ENCODE measurements at regions not wholly inside any gene's neighbourhood (a gene's known extent, or its start where the extent isn't known, plus 50 kb on each side); places are given as distances from the start of the nearest gene placed in this dataset.
"Not testable (repeated sequence)": the region's sequence is repeated elsewhere in the genome, so short reads cannot be mapped to it uniquely, and the experiment has no call there.

DNA sequence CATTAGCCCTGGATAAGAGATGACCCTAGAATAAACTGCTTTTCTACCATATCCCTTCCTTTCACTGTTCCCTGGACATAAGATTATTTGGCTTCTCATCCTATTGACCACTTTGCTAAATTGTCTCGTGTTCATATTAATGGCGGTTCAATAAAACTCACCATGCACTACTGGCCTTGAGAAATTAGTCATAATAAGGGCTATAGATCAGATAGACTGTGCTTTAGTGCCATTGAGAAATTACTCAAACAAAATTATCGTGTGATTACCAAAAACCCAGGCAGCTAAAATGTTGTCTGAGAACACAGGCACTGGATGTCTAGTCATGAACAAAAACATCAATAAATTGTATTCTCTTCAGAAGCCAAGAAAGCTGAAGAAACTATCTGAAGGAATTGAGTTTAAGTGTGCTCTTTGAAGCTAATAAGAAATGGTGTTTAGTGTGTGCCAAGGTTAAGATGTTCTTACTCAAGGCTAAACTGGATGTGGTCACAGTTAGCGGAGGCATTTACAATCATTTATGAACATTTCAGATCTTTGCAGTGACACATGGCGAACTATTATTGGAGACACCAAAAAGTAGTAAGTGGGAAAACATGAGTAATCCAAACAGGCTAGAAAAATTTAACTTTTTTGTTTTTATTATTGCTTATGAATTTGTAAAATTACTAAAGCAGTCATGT, 460.4 kb upstream of the RORB start:
- Histone ChIP-seq H3K9ac (ENCODE audit: low read length) (no peak overlapping the region), H3K27ac (ENCODE audit: low read depth, low read length) (no peak overlapping the region), H3K9me3 (ENCODE audit: control insufficient read depth, insufficient read depth, low read depth, low read length) (no peaks in the 10 kb centered on the region), H3K4me3 (ENCODE audit: low read depth, low read length) (no peak overlapping the region), H3K36me3 (ENCODE audit: control insufficient read depth, insufficient read depth, low read length) (no peaks in the 10 kb centered on the region), H3K27me3 (ENCODE audit: control insufficient read depth, insufficient read depth, low read length) (no peaks in the 10 kb centered on the region), H3K4me1 (ENCODE audit: control insufficient read depth, insufficient read depth, low read length) (peaks cover 10% of the 10 kb centered on the region; the same call in 1 of the 2 replicates)

DNA sequence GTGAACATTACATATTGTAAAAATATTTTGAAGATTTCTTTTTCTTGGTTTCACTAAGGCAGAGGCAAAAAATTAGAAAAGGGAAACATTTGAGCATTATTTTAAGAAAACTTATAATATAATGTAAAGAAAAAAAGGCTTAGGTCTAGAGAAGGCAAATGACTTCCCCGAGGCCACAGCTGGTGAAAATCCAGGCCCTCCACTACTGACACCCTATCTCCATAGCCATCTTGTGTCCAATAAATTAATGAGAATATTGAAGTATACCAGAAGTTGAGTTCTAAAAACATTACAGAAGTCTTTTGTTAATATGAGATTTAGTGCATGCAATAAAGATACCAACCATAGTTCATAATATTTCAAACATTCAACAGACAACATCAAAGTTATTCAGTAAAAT, 459.9 kb upstream of the RORB start:
- Histone ChIP-seq H3K4me3 (ENCODE audit: low read depth, low read length) (no peak overlapping the region), H3K9me3 (ENCODE audit: control insufficient read depth, insufficient read depth, low read depth, low read length) (no peaks in the 10 kb centered on the region), H3K27me3 (ENCODE audit: control insufficient read depth, insufficient read depth, low read length) (no peaks in the 10 kb centered on the region), H3K27ac (ENCODE audit: low read depth, low read length) (no peak overlapping the region), H3K9ac (ENCODE audit: low read length) (no peak overlapping the region), H3K4me1 (ENCODE audit: control insufficient read depth, insufficient read depth, low read length) (peaks cover 10% of the 10 kb centered on the region; the same call in 1 of the 2 replicates), H3K36me3 (ENCODE audit: control insufficient read depth, insufficient read depth, low read length) (no peaks in the 10 kb centered on the region)

DNA sequence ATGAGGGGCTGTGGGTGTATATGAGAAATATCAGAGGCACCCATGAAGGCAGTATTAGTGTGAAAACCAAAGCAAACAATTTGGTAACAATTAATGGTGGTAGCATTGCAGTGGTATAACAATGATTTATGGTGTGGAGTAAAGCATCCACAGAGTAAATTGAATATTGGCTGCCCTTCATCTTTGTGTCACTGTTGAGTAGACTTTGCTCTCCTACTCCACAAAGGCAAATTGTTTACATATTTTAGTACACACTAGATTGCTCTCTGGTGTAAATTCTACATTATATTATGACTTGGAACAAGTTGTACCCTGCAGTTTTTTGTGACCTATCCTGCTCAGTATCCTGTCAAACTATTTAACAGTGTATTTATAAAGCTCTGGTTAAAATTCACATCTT, 455.5 kb upstream of the RORB start:
- no peaks in the 10 kb centered on the region for H3K36me3 ChIP-seq (ENCODE audit: control insufficient read depth, insufficient read depth, low read length)

DNA sequence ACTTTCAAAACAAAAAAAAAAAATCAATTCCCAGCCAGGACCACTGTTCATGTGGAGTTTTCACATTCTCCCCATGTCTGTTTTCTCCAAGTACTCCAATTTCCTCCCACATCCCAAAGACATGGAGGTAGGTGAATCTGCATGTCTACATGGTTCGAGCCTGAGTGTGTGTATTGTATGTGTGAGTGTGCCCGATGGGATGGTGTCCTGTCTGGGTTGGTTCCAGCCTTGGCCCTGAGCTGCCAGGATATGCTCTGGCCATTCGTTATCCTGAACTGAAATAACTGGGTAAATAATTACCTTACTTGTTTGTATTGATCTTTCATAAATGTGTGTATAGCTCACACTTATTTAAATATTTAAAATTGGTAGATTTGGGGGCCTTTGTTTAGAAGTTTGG, 452.3 kb upstream of the RORB start:
- Histone ChIP-seq H3K9ac (ENCODE audit: low read length) (no peak overlapping the region), H3K9me3 (ENCODE audit: control insufficient read depth, insufficient read depth, low read depth, low read length) (no peaks in the 10 kb centered on the region), H3K27me3 (ENCODE audit: control insufficient read depth, insufficient read depth, low read length) (no peaks in the 10 kb centered on the region), H3K27ac (ENCODE audit: low read depth, low read length) (no peak overlapping the region), H3K4me1 (ENCODE audit: control insufficient read depth, insufficient read depth, low read length) (no peaks in the 10 kb centered on the region; the same call in 1 of the 2 replicates), H3K4me3 (ENCODE audit: low read depth, low read length) (no peak overlapping the region), H3K36me3 (ENCODE audit: control insufficient read depth, insufficient read depth, low read length) (no peaks in the 10 kb centered on the region)

More for the DNA sequence above, 455.5 kb upstream of the RORB start:
- Histone ChIP-seq H3K27me3 (ENCODE audit: control insufficient read depth, insufficient read depth, low read length) (no peaks in the 10 kb centered on the region), H3K27ac (ENCODE audit: low read depth, low read length) (no peak overlapping the region), H3K9ac (ENCODE audit: low read length) (no peak overlapping the region), H3K9me3 (ENCODE audit: control insufficient read depth, insufficient read depth, low read depth, low read length) (no peaks in the 10 kb centered on the region), H3K4me3 (ENCODE audit: low read depth, low read length) (no peak overlapping the region), H3K4me1 (ENCODE audit: control insufficient read depth, insufficient read depth, low read length) (peaks cover under 1% of the 10 kb centered on the region; the same call in 1 of the 2 replicates)

GRCh38 chr9:74056023-74056422, 441.1 kb upstream of the RORB start:
- Histone ChIP-seq H3K9me3 (ENCODE audit: control insufficient read depth, insufficient read depth, low read depth, low read length) (peaks cover 13% of the 10 kb centered on the region), H3K4me3 (ENCODE audit: low read depth, low read length) (no peak overlapping the region), H3K4me1 (ENCODE audit: control insufficient read depth, insufficient read depth, low read length) (no peaks in the 10 kb centered on the region), H3K27ac (ENCODE audit: low read depth, low read length) (no peak overlapping the region), H3K27me3 (ENCODE audit: control insufficient read depth, insufficient read depth, low read length) (no peaks in the 10 kb centered on the region), H3K36me3 (ENCODE audit: control insufficient read depth, insufficient read depth, low read length) (no peaks in the 10 kb centered on the region), H3K9ac (ENCODE audit: low read length) (no peak overlapping the region)

DNA sequence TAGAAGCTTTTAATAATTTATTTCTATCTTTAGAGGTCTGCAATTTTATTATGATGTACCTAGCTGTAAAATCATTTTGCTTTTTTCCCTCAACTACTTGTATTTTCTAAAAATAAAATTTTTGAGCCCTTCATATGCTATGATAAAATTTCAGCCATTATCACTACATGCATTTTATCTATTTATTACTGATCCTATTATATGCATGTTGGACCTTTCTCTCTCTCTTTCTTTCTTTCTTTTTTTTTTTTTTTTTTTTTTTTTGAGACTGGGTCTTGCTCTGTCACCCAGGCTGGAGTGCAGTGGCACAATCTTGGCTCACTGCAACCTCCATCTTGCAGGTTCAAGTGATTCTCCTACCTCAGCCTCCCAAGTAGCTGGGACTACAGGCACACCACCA, 440.1 kb upstream of the RORB start:
- H3K9ac ChIP-seq (ENCODE audit: low read length), result not testable (repeated sequence)

DNA sequence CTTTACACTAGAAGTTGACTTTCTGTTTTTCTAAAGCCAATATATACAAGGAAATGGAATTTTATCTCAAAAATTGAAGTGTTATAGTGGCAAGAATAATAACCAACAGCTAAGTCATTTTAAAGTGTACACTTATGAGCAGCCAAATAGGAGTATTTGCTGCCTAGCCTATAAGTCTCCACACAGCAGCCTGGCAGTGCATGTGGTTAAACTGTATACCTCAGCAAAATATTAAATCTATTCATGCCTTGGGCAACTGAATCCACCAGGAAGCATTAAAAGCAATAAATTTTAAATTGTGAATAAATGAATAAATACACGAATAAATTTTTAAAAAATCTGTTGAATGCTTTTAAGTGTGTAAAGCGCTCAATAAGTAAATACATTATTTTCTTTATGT, 432.4 kb upstream of the RORB start:
- Histone ChIP-seq H3K27me3 (ENCODE audit: control insufficient read depth, insufficient read depth, low read length) (no peaks in the 10 kb centered on the region), H3K9ac (ENCODE audit: low read length) (no peak overlapping the region), H3K27ac (ENCODE audit: low read depth, low read length) (no peak overlapping the region), H3K9me3 (ENCODE audit: control insufficient read depth, insufficient read depth, low read depth, low read length) (0 out of 2 replicates have a peak, but pooled peaks cover 3% of the 10 kb centered on the region), H3K36me3 (ENCODE audit: control insufficient read depth, insufficient read depth, low read length) (no peaks in the 10 kb centered on the region), H3K4me3 (ENCODE audit: low read depth, low read length) (no peak overlapping the region), H3K4me1 (ENCODE audit: control insufficient read depth, insufficient read depth, low read length) (no peaks in the 10 kb centered on the region)

More for the DNA sequence above, 440.1 kb upstream of the RORB start:
- peaks cover 15% of the 10 kb centered on the region for H3K9me3 ChIP-seq (ENCODE audit: control insufficient read depth, insufficient read depth, low read depth, low read length)
- H3K4me3 ChIP-seq (ENCODE audit: low read depth, low read length); H3K36me3 ChIP-seq (ENCODE audit: control insufficient read depth, insufficient read depth, low read length); H3K27me3 ChIP-seq (ENCODE audit: control insufficient read depth, insufficient read depth, low read length); H3K4me1 ChIP-seq (ENCODE audit: control insufficient read depth, insufficient read depth, low read length); H3K27ac ChIP-seq (ENCODE audit: low read depth, low read length): not testable (repeated sequence)

DNA sequence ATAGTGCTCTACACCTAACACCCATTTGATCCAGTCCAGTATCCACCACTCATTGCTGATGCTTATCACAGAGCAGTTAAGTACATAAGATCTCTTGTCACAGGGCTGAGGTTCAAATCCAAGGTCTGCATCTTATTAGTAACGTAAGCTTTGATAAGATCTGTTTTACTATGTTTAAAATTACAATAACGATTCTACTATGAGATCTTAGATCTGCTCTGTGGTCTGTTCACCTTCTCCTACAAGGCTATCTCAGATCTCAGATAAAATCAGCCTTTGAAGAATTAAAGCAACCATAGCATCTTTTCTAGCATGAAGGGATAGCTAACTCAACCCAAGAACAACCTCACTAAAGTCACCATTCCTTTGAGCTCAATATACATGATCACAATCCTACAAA, 431.0 kb upstream of the RORB start:
- H3K4me1 ChIP-seq (ENCODE audit: control insufficient read depth, insufficient read depth, low read length), result no peaks in the 10 kb centered on the region

GRCh38 chr9:74066605-74067004, 430.5 kb upstream of the RORB start:
- H3K4me3 ChIP-seq (ENCODE audit: low read depth, low read length), result no peak overlapping the region
- H3K9ac ChIP-seq (ENCODE audit: low read length), result no peak overlapping the region
- no peaks in the 10 kb centered on the region for H3K36me3 ChIP-seq (ENCODE audit: control insufficient read depth, insufficient read depth, low read length)
- no peaks in the 10 kb centered on the region for H3K4me1 ChIP-seq (ENCODE audit: control insufficient read depth, insufficient read depth, low read length)
- no peaks in the 10 kb centered on the region for H3K27me3 ChIP-seq (ENCODE audit: control insufficient read depth, insufficient read depth, low read length)
- H3K9me3 ChIP-seq (ENCODE audit: control insufficient read depth, insufficient read depth, low read depth, low read length), result peaks cover 10% of the 10 kb centered on the region; the same call in 1 of the 2 replicates
- H3K27ac ChIP-seq (ENCODE audit: low read depth, low read length), result no peak overlapping the region

More for the DNA sequence above, 431.0 kb upstream of the RORB start:
- H3K27me3 ChIP-seq (ENCODE audit: control insufficient read depth, insufficient read depth, low read length), result no peaks in the 10 kb centered on the region
- no peaks in the 10 kb centered on the region for H3K36me3 ChIP-seq (ENCODE audit: control insufficient read depth, insufficient read depth, low read length)
- H3K9me3 ChIP-seq (ENCODE audit: control insufficient read depth, insufficient read depth, low read depth, low read length), result peaks cover 10% of the 10 kb centered on the region; the same call in 1 of the 2 replicates
- no peak overlapping the region for H3K9ac ChIP-seq (ENCODE audit: low read length)
- H3K4me3 ChIP-seq (ENCODE audit: low read depth, low read length), result no peak overlapping the region
- no peak overlapping the region for H3K27ac ChIP-seq (ENCODE audit: low read depth, low read length)

- Histone ChIP-seq H3K9me3 (ENCODE audit: control insufficient read depth, insufficient read depth, low read depth, low read length) (peaks cover 35% of the 10 kb centered on the region), H3K4me1 (ENCODE audit: control insufficient read depth, insufficient read depth, low read length) (no peaks in the 10 kb centered on the region)
These were observed 425.6 kb upstream of the RORB start for GRCh38 chr9:74071502-74071901.

DNA sequence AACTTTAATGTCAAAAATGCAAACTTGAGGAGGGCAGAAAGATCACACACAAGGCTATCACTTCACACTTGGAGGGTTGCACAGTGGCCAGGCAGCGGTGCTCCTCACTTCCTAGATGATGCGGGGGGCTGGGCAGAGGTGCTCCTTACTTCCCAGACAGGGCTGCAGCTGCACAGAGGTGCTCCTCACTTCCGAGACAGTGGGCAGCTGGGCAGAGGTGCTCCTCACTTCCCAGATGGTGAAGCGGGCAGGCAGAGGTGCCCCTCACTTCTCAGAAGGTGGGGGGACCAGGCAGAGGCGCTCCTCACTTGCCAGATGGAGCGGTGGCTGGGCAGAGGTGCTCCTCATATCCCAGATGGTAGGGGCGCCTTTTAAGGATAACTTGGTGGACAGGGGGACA, 423.2 kb upstream of the RORB start:
- H3K4me3 ChIP-seq (ENCODE audit: low read depth, low read length), result no peak overlapping the region
- H3K27me3 ChIP-seq (ENCODE audit: control insufficient read depth, insufficient read depth, low read length), result no peaks in the 10 kb centered on the region
- H3K36me3 ChIP-seq (ENCODE audit: control insufficient read depth, insufficient read depth, low read length), result peaks cover 2% of the 10 kb centered on the region
- no peak overlapping the region for H3K9ac ChIP-seq (ENCODE audit: low read length)
- H3K9me3 ChIP-seq (ENCODE audit: control insufficient read depth, insufficient read depth, low read depth, low read length), result peaks cover 46% of the 10 kb centered on the region
- peaks cover 8% of the 10 kb centered on the region for H3K4me1 ChIP-seq (ENCODE audit: control insufficient read depth, insufficient read depth, low read length)
- no peak overlapping the region for H3K27ac ChIP-seq (ENCODE audit: low read depth, low read length)

More at GRCh38 chr9:74071502-74071901, 425.6 kb upstream of the RORB start:
- H3K27me3 ChIP-seq (ENCODE audit: control insufficient read depth, insufficient read depth, low read length), result no peaks in the 10 kb centered on the region
- H3K9ac ChIP-seq (ENCODE audit: low read length), result no peak overlapping the region
- H3K27ac ChIP-seq (ENCODE audit: low read depth, low read length), result no peak overlapping the region
- H3K4me3 ChIP-seq (ENCODE audit: low read depth, low read length), result no peak overlapping the region
- H3K36me3 ChIP-seq (ENCODE audit: control insufficient read depth, insufficient read depth, low read length), result peaks cover 2% of the 10 kb centered on the region

All from HUES6 (cell line).